DMS 273 (cell line): ENCODE measurements at regions not wholly inside any gene's neighbourhood (a gene's known extent, or its start where the extent isn't known, plus 50 kb on each side); places are given as distances from the start of the nearest gene placed in this dataset.

ENCODE experiments used
- DNase-seq: peaks from one replicate; lab custom pipeline; 2025; ENCODE audit not compliant: unreplicated experiment; lab: John Stamatoyannopoulos, UW

DNA sequence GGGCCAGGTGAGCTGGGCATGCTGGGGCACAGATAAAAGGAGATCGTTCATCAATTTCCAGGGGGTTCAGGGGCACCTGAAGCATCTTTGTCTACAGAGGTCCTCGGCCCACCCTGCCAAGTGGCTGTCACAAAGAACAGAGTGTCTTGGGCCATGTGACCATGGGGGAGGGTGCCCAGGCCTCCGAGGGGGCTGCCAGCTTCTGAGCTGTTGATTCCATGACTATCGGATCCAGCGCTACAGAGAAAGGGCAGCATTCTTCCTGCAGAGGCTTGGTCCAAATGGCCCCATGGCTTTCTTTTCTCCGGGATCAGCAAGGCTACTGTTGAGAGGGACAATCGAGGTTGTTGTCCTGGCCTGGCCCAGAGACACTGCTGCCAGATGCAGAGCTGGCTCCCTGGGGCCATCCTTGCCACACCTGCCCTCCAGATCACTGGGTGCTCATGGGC lies 289.2 kb downstream of the ZSWIM6 start:
- DNase-seq, result no peak

DNA sequence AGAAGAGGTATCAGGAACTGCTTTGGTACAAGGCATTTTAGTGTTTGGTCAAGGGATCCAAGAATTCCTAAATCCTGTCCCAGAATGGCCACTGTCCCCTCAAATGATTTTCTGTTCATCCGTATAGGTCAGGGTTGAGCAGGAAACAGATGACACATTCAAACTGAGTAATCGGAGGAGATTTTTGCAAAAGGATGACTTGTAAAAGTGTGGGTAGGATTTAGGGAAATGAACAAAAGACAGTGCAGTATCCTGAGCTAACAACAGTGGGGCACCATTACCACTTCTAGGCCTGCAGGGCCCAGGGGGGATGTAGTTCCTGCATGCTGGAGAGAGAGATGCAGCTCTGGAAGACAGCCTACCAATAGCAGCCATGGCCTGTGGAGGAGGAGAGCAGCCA lies 290.1 kb downstream of the ZSWIM6 start:
- no peak for DNase-seq

DNA sequence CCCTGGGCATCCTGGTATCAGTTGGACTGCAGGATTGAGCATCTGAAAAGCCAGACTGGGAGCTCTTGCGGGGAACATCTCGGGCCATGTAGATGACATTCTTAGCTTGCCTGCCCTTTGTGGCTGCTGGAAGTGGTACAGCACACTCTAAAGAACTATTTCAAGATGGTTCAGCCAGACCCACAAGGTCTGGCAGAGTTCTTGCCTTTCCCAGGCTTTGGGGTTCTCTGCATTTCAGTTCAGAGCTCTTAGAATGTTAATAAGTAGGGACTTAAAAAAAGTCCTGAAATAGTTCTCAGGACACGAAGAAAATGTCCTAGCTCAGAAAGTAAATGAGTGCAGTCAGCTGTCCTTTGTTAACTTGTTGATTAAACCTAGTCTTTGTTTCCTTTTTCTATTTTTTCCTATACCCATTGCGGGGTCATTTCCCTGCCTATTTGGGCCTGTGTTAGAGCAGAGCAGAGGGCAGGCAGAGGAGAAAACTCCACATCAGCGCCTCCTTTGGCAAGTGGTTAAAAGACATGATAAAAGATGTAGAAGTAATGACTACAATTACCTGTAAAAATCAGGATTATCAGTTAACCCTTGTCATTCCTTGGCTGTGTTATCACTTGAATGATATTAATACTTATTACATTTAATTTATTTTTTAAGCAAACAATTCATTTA lies 291.5 kb downstream of the ZSWIM6 start:
- DNase-seq, result peak; percentile 46

DNA sequence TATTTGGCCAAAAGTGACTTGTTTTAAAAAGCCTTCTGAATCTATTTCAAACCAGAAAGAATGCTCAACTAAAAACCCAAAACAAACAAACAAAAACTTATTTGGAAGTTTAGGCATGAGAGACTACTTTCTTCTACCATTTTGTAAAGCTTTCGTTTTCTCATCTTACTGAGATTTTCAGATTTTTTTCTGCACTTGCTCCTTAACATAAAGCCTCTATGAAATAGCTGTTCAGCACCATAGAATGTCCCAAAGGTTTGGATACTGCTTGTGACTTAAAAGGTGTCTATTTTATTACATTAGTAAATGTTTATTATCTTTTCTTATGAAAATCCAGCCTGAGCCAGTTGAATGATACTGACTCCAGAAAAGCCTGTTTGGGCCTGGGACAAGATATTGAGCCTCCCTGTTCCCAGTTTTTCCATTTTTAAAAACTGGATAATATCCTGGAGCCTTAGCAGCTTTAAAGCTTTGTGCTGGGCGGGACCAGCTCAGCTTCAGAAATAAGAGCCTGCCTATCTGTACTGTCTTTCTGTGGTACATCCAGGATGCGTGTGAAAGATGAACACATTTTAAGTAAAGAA lies 292.6 kb downstream of the ZSWIM6 start:
- no peak for DNase-seq

DNA sequence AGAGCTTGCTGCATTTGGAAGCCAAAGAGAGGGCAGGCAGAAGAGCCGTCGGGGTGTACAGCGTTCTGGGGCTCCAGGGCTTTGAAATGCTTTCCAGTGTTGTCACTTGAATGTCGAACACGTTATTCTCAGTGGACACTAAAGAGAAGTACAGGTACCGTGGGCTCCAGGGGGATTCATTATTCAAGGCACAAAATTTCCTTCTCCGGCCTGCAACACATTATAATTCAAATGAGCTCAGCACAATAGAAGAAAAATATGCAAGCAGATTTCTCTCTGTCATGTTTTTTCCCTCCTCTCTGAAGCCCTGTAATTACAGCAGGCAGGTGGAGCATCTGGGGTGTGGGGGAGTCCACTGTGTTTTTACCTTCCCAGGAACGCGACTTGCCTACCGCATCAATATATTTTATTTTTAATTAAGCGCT lies 293.1 kb downstream of the ZSWIM6 start:
- DNase-seq, result no peak

DNA sequence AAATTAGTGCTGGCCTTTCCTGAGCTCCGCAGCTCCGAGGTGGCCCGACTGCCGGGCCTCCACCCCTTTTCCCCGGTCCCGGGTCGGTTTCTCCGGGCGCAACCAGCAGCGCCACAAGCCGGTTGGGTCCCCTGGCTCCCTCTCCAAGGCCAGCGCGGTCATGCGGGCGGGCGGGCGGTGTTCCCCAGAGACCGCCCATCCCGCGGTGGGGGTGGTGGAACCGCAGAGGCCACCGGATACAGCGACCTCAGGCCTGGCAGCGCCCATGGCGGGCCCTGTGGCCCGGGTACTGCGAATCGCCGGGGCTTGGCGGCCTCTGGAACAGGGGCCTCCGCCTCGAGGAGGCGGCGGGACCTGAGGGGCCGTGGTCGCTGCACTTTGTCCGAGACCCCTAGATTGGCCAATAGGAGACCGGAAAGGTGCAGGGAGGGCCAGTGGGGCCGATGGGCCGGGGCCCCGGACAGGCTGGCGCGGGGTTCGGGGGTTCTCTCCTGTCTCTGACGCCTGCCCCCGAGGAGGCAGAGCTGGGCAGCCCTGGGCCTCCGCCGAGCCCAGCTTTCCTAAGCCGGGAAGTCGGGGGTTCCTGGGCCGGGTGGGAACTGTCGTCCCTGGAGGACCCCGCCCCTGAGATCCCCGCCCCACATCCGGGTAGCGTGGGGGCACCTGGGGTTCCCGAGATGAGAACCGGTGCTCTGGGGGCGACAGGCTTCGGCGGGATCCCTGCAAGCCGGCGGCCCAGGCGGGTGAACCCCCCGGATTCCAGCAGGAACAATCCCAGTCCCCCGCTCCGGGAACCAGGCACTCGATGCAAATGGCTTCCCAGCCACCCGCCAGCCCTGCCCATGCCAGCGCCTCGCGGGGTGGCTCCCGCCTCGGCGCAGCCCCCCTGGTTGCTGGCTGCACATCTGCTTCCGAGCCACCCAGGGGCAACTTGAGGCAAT lies 293.9 kb downstream of the ZSWIM6 start:
- peak; percentile 23 for DNase-seq

DNA sequence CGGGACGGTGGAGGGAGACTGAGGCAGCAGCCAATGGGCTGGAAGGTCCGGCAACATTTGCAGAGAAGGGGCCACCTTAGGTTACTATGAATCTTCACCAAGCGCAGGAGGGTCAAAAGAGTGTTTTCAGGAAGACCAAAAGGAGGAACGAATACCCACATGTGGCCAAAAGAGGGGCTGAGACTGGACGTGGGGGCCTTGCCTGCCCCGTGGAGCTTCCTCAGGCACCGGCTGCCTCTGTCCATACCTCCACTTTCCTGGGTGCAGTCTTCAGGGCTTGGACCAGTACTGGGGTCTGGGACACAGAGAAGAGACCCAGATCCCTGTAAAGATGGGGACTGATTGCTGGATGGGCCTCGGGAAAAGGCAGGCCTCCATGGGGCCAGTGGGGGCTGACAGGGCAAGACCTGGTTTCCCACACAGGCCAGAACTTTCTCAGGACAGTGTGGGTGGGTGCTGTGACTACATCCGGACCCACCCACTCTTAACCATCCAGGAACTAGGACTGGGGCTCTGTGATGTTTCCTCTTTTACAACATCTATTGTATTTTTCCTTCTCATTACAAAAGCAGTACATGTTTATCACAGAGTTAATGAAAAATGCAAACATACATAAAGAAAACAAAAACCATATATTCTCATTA lies 294.7 kb downstream of the ZSWIM6 start:
- DNase-seq, result no peak

DNA sequence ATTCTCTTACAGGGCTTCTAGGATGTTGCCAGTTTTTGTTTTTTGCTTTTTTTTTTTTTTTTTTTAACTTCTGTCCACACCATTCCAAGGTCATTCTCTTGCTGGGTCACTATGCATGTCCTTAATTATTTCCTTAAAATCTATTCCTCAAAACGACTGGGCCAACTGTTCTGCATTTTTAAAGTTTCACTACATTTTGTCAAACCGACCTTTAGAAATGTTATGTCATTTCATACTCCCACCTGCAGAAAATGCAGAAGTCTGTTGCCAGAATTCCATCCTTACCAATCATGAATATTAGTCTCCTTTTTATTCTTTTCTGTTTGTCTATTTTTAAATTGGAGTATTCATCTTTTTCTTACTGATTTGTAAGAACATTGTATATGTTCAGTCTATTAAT lies 295.5 kb downstream of the ZSWIM6 start:
- DNase-seq, result no peak

DNA sequence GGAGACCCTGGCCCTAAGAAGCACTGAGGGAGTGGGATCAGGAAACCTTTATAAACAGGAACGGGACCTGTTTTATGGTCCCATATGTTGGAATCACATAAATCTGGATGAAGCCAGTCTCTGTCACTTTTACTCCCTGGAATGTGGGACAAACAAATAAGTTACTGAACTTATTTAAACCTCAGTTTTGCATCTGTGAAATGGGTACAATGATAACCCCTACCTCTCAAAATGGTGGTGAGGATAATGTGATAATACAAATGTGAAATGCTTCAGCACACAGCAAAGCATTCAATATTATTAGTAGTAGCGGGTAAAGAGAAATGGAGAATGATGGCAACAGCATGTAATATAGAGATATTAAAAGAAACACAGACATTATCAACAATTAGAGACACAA lies 298.9 kb downstream of the ZSWIM6 start:
- DNase-seq, result no peak

DNA sequence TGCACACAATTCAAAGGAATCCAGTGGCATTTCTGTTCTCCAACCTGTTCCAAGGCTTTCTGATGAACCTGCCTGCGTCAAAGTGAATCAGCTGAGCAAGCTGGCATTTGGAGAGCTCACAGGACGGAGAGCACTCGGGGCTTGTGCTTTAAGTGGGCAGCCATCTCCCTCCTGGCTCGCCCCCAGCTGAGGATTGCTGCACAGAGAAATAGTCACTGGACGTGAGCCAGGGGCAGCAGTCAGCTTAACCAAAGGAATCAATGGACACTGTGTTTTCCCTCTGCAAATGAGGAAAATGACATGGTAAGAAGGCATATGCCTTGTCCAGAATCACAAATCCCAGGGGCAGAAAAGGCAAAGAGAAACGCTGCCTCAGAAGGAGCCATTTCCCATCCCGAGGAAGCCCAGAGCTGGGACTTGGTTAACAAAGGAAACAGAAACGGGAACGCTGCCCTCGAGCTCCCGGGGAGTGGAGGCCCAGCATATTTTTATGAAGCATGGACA lies 299.4 kb downstream of the ZSWIM6 start:
- DNase-seq, result peak; percentile 14

DNA sequence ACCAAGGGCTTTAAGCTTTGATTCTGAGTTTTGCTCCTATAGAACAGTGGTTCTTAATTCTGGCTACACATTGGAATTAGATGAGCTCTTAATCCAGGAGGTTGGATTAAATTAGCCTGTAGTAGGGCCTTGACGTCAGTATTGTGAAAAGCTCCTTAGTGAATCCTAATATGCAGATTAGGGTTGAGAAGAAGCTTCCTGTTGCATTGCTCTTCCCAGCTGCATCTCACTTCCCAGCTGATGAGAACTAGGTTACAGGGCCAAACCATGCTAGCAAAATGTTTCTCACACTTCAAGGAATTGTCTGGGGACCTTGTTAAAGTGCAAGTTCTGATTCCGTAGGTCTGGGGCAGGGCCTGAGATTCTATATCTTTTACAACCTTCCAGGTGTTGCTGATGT lies 300.0 kb downstream of the ZSWIM6 start:
- no peak for DNase-seq

DNA sequence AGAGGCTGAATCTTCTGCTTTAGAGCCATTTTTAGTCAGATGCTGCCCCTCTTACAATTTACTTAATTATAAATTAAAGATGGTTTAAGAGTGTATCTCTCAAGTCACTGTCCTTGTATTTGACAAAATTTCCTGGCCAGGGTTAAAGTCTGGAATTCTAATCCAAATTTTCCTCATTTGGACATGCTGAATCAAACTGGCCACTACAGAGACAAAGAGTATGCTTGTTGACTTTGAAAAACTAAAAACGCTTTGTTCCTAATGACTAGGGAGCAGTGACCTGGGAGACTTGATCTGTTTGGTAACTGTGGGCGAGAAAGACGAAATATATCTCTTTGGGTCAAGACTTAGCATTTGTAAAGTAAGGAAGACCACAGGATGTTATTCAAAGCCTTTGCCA lies 303.2 kb downstream of the ZSWIM6 start:
- no peak for DNase-seq

DNA sequence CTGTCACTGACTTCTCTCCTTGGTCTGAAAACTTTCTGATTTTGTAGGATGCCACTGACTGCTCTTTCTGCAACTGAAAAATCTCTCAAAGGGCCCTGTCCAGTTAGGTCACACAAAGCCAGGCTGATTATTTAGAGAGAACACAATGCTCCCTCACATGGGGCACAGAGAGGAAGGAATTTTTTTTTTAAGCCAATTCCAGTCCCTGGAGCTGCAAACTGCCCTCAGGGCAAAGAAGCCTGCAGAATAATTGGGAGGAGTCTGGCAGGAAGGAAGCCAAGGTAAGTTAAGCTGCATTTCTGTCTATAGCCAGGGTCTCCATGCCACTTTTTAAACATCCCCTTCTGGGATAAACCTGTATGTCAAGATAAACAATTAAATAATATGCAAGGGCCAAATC lies 305.5 kb downstream of the ZSWIM6 start:
- DNase-seq, result no peak

DNA sequence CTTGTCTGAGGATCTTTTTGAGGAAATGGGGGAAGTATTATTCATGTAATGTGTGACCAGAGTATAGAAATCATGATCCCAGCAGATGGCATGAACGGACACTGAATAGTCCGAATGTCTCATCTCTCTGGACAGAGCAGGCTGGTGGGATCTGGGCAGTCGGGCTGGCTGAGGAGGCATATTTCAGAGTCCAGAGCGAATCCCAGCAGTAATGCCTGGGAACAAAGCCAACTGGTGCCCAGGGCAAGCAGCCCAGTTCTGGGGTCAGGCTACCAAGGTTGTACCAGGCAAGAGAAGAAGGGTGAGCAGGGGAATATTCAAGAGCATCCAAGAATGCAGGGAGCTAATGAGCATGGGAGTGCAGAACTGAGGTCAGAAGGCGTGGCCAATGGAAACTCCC lies 306.4 kb downstream of the ZSWIM6 start:
- DNase-seq, result no peak

DNA sequence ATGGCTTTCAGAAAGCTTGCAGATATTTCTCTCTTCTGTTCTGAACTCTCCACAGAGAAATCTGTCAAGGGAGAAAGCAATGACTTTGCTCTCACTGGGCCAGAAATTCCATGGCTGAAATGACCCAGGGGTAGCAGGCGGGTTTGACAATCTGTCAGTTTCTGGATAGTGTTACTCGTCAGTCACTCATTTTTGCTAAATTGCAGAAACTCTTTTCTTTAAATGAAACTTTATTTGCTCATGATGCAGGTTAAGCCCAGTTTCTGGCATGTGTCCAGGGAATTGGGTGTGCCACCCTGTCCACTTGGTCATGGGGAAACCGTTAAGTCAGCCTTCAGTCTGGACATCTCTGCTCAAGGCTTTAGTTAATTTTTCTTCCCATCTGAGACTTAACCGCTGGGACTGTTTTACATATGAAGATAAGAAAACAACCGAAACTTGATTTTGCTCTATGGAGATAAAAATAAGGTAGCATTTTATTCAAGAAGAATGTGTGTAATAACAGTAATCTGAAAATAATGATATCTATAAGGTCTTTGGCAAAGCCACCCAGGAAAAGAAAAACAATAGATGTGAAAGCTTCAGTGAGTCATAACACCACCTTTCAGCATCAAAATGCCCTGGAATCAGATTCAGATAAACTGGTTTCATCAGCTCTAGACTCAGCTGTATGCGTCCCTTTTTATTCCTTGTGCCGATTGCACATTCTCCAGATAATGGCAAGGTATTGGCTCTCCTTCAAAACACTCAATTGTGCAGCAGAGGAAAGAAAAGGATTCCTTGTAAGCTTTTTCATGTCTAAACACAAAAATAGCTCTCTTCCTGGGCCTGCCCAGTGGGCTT lies 308.3 kb downstream of the ZSWIM6 start:
- no peak for DNase-seq

DNA sequence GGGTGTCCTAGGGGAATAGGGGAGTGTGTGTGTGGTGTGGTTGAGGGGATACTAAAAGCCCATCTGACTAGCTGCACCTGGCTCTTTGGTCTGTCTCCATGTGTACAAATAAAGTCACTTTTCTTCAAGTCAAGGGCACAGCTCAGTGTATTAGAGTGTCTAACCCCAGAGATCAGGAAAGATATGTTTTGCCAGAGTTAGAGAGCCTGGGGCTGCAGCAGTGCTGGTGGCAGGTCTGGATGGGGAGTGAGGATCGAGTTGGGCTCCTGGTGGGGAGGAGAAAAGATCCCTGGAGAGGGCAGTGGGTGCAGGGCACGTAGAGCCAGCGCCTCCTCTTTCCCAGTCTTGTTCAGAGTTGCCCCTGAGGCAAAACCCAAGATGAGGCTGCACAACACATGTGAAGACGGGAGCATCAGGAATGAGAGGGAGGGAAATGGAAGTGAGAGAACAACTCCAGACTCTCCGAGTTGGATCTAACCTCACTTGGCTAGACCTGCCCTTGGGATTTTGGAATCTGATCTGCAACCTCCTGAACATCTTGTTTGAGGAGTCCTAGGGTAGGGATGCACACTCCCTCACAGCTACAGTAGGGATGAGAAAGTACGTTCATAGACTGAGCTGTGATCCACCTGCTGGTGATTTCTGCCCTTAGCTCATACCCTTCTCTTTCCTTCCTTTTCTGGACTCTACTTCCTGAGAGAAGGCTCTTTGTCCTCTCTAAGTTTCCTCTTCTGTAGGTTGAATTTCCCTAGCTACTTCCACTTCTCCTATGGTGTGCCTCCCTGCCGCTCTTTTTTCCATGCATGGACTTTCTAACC lies 309.9 kb downstream of the ZSWIM6 start:
- DNase-seq, result peak; percentile 27

DNA sequence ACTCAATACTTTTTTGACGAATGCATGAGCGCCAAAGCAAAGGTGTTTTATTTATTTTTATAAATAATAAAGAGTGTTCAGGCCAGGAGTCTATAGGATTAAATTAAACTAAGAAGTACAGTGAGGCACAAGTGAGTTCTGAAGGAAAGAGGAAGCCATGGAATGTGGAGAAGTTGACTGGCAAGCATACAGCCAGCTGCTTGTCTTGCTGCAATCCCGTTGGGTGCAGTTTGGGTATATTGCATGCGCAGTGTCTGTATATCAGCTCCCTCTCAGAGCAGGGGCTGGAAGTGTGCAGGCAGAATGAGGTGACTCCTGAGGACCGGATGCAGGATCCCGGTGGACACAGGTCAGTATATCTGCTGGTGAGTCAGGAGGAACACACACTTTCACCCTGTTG lies 315.6 kb downstream of the ZSWIM6 start:
- DNase-seq, result no peak

DNA sequence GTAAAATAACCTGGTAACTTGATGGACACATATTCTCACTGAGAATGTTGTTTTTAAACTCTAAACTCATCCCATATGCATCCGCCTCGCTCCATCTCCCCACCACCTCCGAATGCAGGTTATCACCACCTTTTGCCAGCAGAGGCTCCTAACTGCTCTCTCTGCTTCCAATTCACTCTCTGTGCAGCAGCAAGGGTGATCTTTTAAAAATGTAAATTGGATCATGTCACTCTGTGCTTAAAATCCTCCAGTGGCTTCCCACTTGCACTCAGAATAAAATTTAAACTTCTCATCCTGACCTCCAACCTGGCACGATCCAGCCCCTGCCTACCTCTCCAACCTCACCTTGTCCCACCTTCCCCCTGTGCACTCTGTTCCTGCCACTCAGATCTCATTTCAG lies 317.2 kb downstream of the ZSWIM6 start:
- DNase-seq, result no peak

DNA sequence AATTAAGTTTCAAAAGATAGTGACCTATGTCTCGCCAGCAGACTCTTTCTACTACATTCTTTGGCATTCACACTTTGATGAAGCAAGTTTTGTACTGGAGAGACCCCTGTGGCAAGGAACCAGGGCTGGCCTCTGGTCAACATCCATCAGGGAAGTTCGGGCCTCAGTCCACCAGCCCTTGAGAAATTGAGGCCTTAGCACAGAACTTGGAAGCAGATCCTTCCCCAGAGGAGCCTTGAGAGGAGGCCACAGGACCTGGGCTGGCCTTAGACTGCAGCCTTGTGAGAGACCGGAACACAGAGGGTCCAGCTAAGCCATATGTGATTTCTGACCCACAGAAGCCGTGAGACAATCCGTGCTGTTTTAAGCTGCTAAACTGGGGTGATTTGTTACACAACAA lies 317.9 kb downstream of the ZSWIM6 start:
- no peak for DNase-seq

DNA sequence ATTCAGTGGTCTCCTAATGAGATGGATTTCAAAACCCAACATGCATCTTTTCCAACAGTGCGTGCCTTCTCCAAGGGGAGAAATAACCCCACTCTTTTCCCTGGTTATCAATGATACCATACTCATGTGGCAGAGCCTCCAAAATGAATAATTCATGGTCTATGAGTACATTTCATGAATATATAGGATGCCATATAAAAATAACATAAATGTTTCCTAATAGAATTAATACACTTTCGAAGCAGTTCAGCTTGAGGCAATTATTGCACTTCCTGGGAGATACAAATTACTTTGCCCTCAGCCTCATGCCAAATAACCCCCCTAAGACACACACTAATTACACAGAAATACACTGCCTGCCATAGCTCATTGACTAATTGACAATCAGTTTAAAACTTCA lies 318.6 kb downstream of the ZSWIM6 start:
- DNase-seq, result no peak
